IMR-90 (cell line): ENCODE measurements at regions not wholly inside any gene's neighbourhood (a gene's known extent, or its start where the extent isn't known, plus 50 kb on each side); places are given as distances from the start of the nearest gene placed in this dataset.

ENCODE experiments used
- ATAC-seq: fragments of 200-7000 bp; cut with Tn5 transposase; 2 replicates; pipeline ENCODE4 v1.9.1; 2020; ENCODE audit warnings: low read depth, mild to moderate bottlenecking, moderate library complexity
- BruUV-seq: library from RNA; stranded (reverse); fragments of 400-500 nt; replicated peaks from 2 replicates; lab custom pipeline; 2021; lab: Mats Ljungman, UMichigan
- CTCF ChIA-PET: fragments of 300-600 bp; formaldehyde crosslinking; extraction: SDS; loops from one replicate; lab custom pipeline; 2021; ENCODE audit warnings: antibody characterized with exemption; lab: Yijun Ruan, JAX
- POLR2A ChIA-PET: fragments of 300-600 bp; sonication (Branson Sonifier 250); formaldehyde crosslinking; loops from one replicate; lab custom pipeline; 2022; ENCODE audit warnings: antibody characterized with exemption; ENCODE audit not compliant: unreplicated experiment; lab: Charles Lee
- DNase-seq: peaks from one replicate; pipeline ENCODE4 v3.0.0; 2013
- H2AFZ ChIP-seq: replicated peaks from 2 replicates; pipeline ENCODE3; 2013; ENCODE audit warnings: low read length, mild to moderate bottlenecking; ENCODE audit not compliant: poor library complexity
- H2AK5ac ChIP-seq: 2 replicates; pipeline ENCODE4 v1.6.1; 2013; ENCODE audit warnings: low read depth, low read length, inconsistent platforms
- H2AK9ac ChIP-seq: replicated peaks from 2 replicates; pipeline ENCODE3; 2013; ENCODE audit warnings: mild to moderate bottlenecking, low read depth, low read length, moderate library complexity; ENCODE audit not compliant: poor library complexity
- H2BK120ac ChIP-seq: 2 replicates; pipeline ENCODE4 v1.6.1; 2013; ENCODE audit warnings: low read depth, low read length, inconsistent platforms
- H2BK15ac ChIP-seq: 3 replicates; pipeline ENCODE4 v1.6.1; 2013; ENCODE audit warnings: low read depth, low read length, inconsistent platforms
- H2BK20ac ChIP-seq: 2 replicates; pipeline ENCODE4 v1.6.1; 2013; ENCODE audit warnings: low read depth, mild to moderate bottlenecking, inconsistent platforms, low read length, moderate library complexity
- H2BK5ac ChIP-seq: 2 replicates; pipeline ENCODE4 v1.6.1; 2013; ENCODE audit warnings: mild to moderate bottlenecking, low read depth, low read length, inconsistent platforms; ENCODE audit not compliant: poor library complexity, severe bottlenecking
- H3K14ac ChIP-seq: replicated peaks from 2 replicates; pipeline ENCODE4 v1.6.1; 2013; ENCODE audit warnings: low read depth, low read length, inconsistent platforms
- H3K18ac ChIP-seq: 2 replicates; pipeline ENCODE4 v1.6.1; 2013; ENCODE audit warnings: low read depth, low read length, control low read depth
- H3K23ac ChIP-seq: 2 replicates; pipeline ENCODE4 v1.6.1; 2013; ENCODE audit warnings: low read depth, low read length, inconsistent platforms
- H3K27ac ChIP-seq: 2 replicates; pipeline ENCODE4 v1.5.1; 2013; ENCODE audit warnings: mild to moderate bottlenecking, control low read depth, low read length; ENCODE audit not compliant: insufficient read depth
- H3K27me3 ChIP-seq: 2 replicates; pipeline ENCODE4 v1.6.1; 2013; ENCODE audit warnings: low read length; ENCODE audit not compliant: control insufficient read depth, insufficient read depth
- H3K36me3 ChIP-seq: 2 replicates; pipeline ENCODE4 v1.6.1; 2013; ENCODE audit warnings: low read length, mixed read lengths; ENCODE audit not compliant: control insufficient read depth, insufficient read depth
- H3K4ac ChIP-seq: 2 replicates; pipeline ENCODE4 v1.6.1; 2013; ENCODE audit warnings: low read depth, low read length, inconsistent platforms
- H3K4me1 ChIP-seq: 2 replicates; pipeline ENCODE4 v1.6.1; 2013; ENCODE audit warnings: low read length, mixed read lengths; ENCODE audit not compliant: control insufficient read depth, insufficient read depth
- H3K4me2 ChIP-seq: 2 replicates; pipeline ENCODE4 v1.6.1; 2013; ENCODE audit warnings: low read depth, mild to moderate bottlenecking, control low read depth, low read length, moderate library complexity
- H3K4me3 ChIP-seq: 2 replicates; pipeline ENCODE4 v1.5.1; 2013; ENCODE audit warnings: low read depth, mild to moderate bottlenecking, control low read depth, low read length, moderate library complexity; ENCODE audit not compliant: insufficient read depth
- H3K56ac ChIP-seq: 2 replicates; pipeline ENCODE4 v1.6.1; 2013; ENCODE audit warnings: low read length, inconsistent platforms; ENCODE audit not compliant: insufficient read depth; ENCODE audit errors: extremely low read depth
- H3K79me1 ChIP-seq, 2 experiments: 2 replicates each; pipeline ENCODE4 v1.6.1; 2013; ENCODE audit warnings: low read length in 2 of 2, inconsistent platforms in 1 of 2, low read depth in 1 of 2
- H3K9ac ChIP-seq: 2 replicates; pipeline ENCODE4 v1.6.1; 2013; ENCODE audit warnings: low read depth, low read length, control low read depth
- H3K9me1 ChIP-seq: 2 replicates; pipeline ENCODE4 v1.6.1; 2013; ENCODE audit warnings: low read length, inconsistent platforms; ENCODE audit not compliant: insufficient read depth
- H3K9me3 ChIP-seq: 2 replicates; pipeline ENCODE4 v1.6.1; 2013; ENCODE audit warnings: low read length; ENCODE audit not compliant: control insufficient read depth, insufficient read depth
- H4K20me1 ChIP-seq: 2 replicates; pipeline ENCODE4 v1.6.1; 2013; ENCODE audit warnings: low read length, inconsistent platforms; ENCODE audit not compliant: insufficient read depth
- H4K5ac ChIP-seq: 2 replicates; pipeline ENCODE4 v1.6.1; 2013; ENCODE audit warnings: mild to moderate bottlenecking, low read depth, low read length, control low read depth
- H4K8ac ChIP-seq, 2 experiments: 2 replicates each; pipeline ENCODE4 v1.6.1; 2013; ENCODE audit warnings: low read depth in 2 of 2, low read length in 2 of 2, control low read depth in 1 of 2, inconsistent platforms in 1 of 2
- H4K91ac ChIP-seq: 2 replicates; pipeline ENCODE4 v1.6.1; 2013; ENCODE audit warnings: low read depth, low read length, inconsistent platforms; ENCODE audit not compliant: insufficient read depth
- MAFK ChIP-seq: IDR thresholded peaks from 2 replicates; pipeline ENCODE4 v1.6.1; 2012; ENCODE audit warnings: low read depth, low read length, improper control_type of control experiment
- POLR2A ChIP-seq: IDR thresholded peaks from 2 replicates; pipeline ENCODE4 v1.6.1; 2012; ENCODE audit warnings: mild to moderate bottlenecking, low read depth, low read length
- RFX5 ChIP-seq: IDR thresholded peaks from 2 replicates; pipeline ENCODE4 v1.8.0; 2012; ENCODE audit warnings: low read depth, mild to moderate bottlenecking, low read length, moderate library complexity
- WGBS, 2 experiments: methylation state at CpG; one replicate each; pipeline versions ENCODE4 v1.1.5 to v1.1.7; 2013; ENCODE audit warnings: missing lambda C conversion rate in 2 of 2; ENCODE audit not compliant: insufficient read length in 1 of 2; ENCODE audit errors: extremely low coverage in 2 of 2; 5-methylcytosine and 5-hydroxymethylcytosine counted together
- dilution Hi-C: fragments of 300-500 bp; cut with HindIII; formaldehyde crosslinking; loops from one replicate; pipeline ENCODE4 v1.14.3; 2018; ENCODE audit warnings: low sequenced_read_pairs; ENCODE audit not compliant: unreplicated experiment
- in situ Hi-C: fragments of 300-500 bp; cut with MboI; formaldehyde crosslinking; loops from 3 replicates; pipeline ENCODE4 v1.14.3; 2019; ENCODE audit warnings: low sequenced_read_pairs, inconsistent platforms, mixed read lengths
- intact Hi-C: fragments of 100-400 bp; cut with micrococcal nuclease; formaldehyde crosslinking; loops from 2 replicates; pipeline ENCODE4 v1.10.0; 2022
- TF ChIP-seq, protein P1 (sequence below): fragments of 150-350 bp; IDR thresholded peaks from 2 replicates; pipeline ENCODE4 v1.6.1; 2016; ENCODE audit warnings: low read depth, mild to moderate bottlenecking, low read length, moderate library complexity, borderline replicate concordance

DNA sequence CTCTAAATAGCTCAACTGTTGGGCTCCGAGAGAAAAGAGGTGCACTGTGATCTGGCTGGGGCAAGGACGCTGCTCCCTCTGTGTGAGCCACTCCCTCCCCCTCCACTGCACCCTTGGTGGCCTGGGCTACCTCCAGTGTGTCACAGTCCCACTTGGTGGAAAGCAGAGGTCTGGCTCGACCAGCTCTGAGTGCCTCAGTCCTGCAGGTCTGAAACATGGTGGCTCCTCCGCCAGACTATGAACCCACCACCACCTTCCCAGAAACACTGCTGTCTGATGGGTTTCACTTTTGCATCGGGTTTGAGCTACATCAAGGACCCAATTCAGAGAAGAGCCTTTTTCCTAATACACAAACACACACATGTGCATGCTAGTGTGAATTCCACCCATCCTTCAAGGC lies 500.1 kb downstream of the RPS24 start:
- Histone ChIP-seq H2BK20ac (no peak overlapping the region), H4K8ac (no peak overlapping the region), H3K23ac (no peak overlapping the region), H4K91ac (no peak overlapping the region), H3K4ac (no peak overlapping the region), H3K9ac (no peak overlapping the region), H3K18ac (no peak overlapping the region), H3K4me3 (no peak overlapping the region), H3K27ac (no peak overlapping the region), H3K56ac (no peak overlapping the region), H3K36me3 (no peaks in the 10 kb centered on the region), H2BK5ac (no peak overlapping the region), H2AK5ac (no peak overlapping the region), H2BK15ac (no peak overlapping the region), H2BK120ac (no peak overlapping the region), H3K14ac (no peak overlapping the region), H2AK9ac (no peak overlapping the region), H4K5ac (no peak overlapping the region), H3K4me2 (no peak overlapping the region), H3K9me1 (no peaks in the 10 kb centered on the region), H3K27me3 (peaks cover 6% of the 10 kb centered on the region), H3K79me1 (no peaks in the 10 kb centered on the region), H2AFZ (no peak overlapping the region), H4K20me1 (no peaks in the 10 kb centered on the region), H3K4me1 (no peaks in the 10 kb centered on the region), H3K9me3 (no peaks in the 10 kb centered on the region; the same call in 1 of the 2 replicates)
- dilution Hi-C loops, result no loop called here
- in situ Hi-C loops, result no loop called here
- DNase-seq, result no peak
- intact Hi-C loops, result no loop called here
- ChIA-PET CTCF (no interaction called here), POLR2A (no interaction called here)
- 94% methylated on average over 2 of the region's 5 CpGs; no CpG with 5 or more reads in 1 of the 2 experiments for WGBS, 2 experiments
- no peak for ATAC-seq
- TF ChIP-seq POLR2A (no peak), RFX5 (no peak), MAFK (no peak)
- TF ChIP-seq, protein P1, sequence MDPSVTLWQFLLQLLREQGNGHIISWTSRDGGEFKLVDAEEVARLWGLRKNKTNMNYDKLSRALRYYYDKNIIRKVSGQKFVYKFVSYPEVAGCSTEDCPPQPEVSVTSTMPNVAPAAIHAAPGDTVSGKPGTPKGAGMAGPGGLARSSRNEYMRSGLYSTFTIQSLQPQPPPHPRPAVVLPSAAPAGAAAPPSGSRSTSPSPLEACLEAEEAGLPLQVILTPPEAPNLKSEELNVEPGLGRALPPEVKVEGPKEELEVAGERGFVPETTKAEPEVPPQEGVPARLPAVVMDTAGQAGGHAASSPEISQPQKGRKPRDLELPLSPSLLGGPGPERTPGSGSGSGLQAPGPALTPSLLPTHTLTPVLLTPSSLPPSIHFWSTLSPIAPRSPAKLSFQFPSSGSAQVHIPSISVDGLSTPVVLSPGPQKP, result no peak
- BruUV-seq, result no TSS peak
